PC-9 (cell line): ENCODE measurements at regions not wholly inside any gene's neighbourhood (a gene's known extent, or its start where the extent isn't known, plus 50 kb on each side); places are given as distances from the start of the nearest gene placed in this dataset.

Experiments used
- CTCF ChIP-seq: fragments of 200-600 bp; sonication (generic); conservative IDR thresholded peaks from 2 replicates; pipeline ENCODE4 v1.6.1; 2017; ENCODE audit warnings: mixed run types, antibody characterized with exemption, mild to moderate bottlenecking, moderate library complexity
- EZH2 ChIP-seq: fragments of 200-600 bp; sonication (generic); IDR thresholded peaks from 2 replicates; pipeline ENCODE4 v1.8.0; 2017; ENCODE audit warnings: antibody characterized with exemption, low read depth

- no peak for TF ChIP-seq CTCF
- TF ChIP-seq EZH2 = no peak
Observed at GRCh38 chr4:111952688-111953087, 192.6 kb upstream of the FAM241A start.
